Mesothelial cell of epicardium (in vitro differentiated cells): ENCODE measurements at regions not wholly inside any gene's neighbourhood (a gene's known extent, or its start where the extent isn't known, plus 50 kb on each side); places are given as distances from the start of the nearest gene placed in this dataset.

Experiments used
- DNase-seq, 2 experiments: peaks; one replicate each; pipeline ENCODE4 v3.0.0; 2021; ENCODE audit warnings: low spot score in 2 of 2; ENCODE audit not compliant: unreplicated experiment in 2 of 2
- H3K27ac Mint-ChIP-seq: 2 replicates; pipeline ENCODE4 v1.8.0; 2021; ENCODE audit warnings: mixed read lengths
- H3K27me3 Mint-ChIP-seq: 2 replicates; pipeline ENCODE4 v1.8.0; 2021; ENCODE audit warnings: low read depth, mixed read lengths
- H3K36me3 Mint-ChIP-seq: 2 replicates; pipeline ENCODE4 v1.8.0; 2021; ENCODE audit warnings: mixed read lengths
- H3K4me1 Mint-ChIP-seq: 2 replicates; pipeline ENCODE4 v1.8.0; 2021; ENCODE audit warnings: mixed read lengths
- H3K4me3 Mint-ChIP-seq: 2 replicates; pipeline ENCODE4 v1.8.0; 2021; ENCODE audit warnings: mild to moderate bottlenecking, moderate library complexity, mixed read lengths
- H3K9me3 Mint-ChIP-seq: 2 replicates; pipeline ENCODE4 v1.8.0; 2021; ENCODE audit warnings: mixed read lengths
- TF ChIP-seq, protein P1 (sequence below): fragments of 200-600 bp; sonication (generic); IDR thresholded peaks from one replicate; pipeline ENCODE4 v1.5.0; 2021; ENCODE audit warnings: antibody characterized with exemption; ENCODE audit not compliant: unreplicated experiment

DNA sequence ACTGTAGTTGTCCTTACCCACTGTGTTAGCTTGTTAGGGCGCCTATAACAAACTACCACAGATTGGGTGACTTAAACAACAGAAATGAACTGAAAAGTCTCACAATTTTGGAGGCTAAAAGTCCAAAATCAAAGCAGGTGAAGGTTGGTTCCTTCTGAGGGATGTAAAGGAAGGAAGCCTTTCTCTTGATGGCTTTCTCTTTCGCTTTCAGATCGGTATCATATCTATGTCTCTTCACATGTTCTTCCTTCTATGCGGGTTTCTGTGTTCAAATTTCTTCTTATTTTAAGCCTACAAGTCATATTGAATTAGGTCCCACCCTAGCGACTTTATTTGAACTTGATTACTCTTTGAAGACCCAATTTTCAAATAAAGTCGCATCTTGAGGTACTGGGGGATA is 118.6 kb downstream of the CPXCR1 start:
- no peaks in the 10 kb centered on the region for H3K36me3 Mint-ChIP-seq
- no peak overlapping the region for H3K27ac Mint-ChIP-seq
- TF ChIP-seq, protein P1, sequence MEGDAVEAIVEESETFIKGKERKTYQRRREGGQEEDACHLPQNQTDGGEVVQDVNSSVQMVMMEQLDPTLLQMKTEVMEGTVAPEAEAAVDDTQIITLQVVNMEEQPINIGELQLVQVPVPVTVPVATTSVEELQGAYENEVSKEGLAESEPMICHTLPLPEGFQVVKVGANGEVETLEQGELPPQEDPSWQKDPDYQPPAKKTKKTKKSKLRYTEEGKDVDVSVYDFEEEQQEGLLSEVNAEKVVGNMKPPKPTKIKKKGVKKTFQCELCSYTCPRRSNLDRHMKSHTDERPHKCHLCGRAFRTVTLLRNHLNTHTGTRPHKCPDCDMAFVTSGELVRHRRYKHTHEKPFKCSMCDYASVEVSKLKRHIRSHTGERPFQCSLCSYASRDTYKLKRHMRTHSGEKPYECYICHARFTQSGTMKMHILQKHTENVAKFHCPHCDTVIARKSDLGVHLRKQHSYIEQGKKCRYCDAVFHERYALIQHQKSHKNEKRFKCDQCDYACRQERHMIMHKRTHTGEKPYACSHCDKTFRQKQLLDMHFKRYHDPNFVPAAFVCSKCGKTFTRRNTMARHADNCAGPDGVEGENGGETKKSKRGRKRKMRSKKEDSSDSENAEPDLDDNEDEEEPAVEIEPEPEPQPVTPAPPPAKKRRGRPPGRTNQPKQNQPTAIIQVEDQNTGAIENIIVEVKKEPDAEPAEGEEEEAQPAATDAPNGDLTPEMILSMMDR, result no peak

DNA sequence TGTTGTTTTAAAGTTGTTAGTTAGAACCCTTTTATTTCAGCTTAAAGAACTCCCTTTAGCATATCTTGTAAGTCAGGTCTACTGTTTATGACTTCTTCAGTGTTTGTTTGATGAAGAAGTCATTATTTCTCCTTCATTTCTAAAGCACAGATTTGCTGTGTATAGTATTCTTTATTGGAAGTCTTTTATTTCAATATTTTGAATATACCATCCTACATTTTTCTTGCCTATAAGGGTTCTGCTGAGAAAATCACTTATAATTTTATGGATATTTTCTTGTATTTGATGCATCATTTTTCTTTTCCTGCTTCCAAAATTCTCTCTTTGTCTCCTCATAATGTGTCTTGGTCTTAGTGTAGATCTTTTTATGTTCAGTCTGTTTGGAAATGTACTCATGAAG is 134.5 kb downstream of the CPXCR1 start:
- H3K9me3 Mint-ChIP-seq, result peaks cover 13% of the 10 kb centered on the region
- H3K4me3 Mint-ChIP-seq, result no peak overlapping the region
- no peak for DNase-seq

More for the DNA sequence above, 118.6 kb downstream of the CPXCR1 start:
- Mint-ChIP-seq H3K4me1 (no peaks in the 10 kb centered on the region), H3K27me3 (no peaks in the 10 kb centered on the region), H3K4me3 (no peak overlapping the region), H3K9me3 (peaks cover 4% of the 10 kb centered on the region)
- DNase-seq, result no peak

DNA sequence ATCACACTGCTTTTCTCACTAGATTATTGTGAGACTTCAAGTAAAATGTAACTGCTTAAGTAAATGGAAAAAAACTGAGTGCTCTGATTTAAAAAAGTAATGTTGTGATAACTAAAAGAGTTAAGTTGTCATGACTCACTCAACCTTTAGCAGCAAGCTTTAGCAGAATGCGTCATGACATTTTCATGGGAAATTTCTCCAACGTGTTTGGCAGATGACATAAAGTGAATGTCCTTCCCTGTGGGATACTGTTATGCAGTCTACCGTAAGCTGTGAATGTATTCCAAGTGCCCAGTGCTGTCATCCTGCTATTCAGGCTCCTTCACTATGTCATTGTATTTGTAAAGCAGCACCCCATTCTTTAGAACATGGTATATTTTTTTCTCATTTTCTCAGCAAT is 136.2 kb downstream of the CPXCR1 start:
- no peak overlapping the region for H3K4me3 Mint-ChIP-seq
- no peaks in the 10 kb centered on the region for H3K27me3 Mint-ChIP-seq
- peaks cover 13% of the 10 kb centered on the region for H3K9me3 Mint-ChIP-seq
- TF ChIP-seq, protein P1, result no peak
- no peak overlapping the region for H3K27ac Mint-ChIP-seq
- H3K4me1 Mint-ChIP-seq, result peaks cover 18% of the 10 kb centered on the region
- peaks cover 3% of the 10 kb centered on the region for H3K36me3 Mint-ChIP-seq
- no peak for DNase-seq

More for the DNA sequence above, 134.5 kb downstream of the CPXCR1 start:
- H3K27ac Mint-ChIP-seq, result no peak overlapping the region
- H3K4me1 Mint-ChIP-seq, result peaks cover 24% of the 10 kb centered on the region
- no peaks in the 10 kb centered on the region for H3K27me3 Mint-ChIP-seq
- peaks cover 3% of the 10 kb centered on the region for H3K36me3 Mint-ChIP-seq
- TF ChIP-seq, protein P1, result no peak

DNA sequence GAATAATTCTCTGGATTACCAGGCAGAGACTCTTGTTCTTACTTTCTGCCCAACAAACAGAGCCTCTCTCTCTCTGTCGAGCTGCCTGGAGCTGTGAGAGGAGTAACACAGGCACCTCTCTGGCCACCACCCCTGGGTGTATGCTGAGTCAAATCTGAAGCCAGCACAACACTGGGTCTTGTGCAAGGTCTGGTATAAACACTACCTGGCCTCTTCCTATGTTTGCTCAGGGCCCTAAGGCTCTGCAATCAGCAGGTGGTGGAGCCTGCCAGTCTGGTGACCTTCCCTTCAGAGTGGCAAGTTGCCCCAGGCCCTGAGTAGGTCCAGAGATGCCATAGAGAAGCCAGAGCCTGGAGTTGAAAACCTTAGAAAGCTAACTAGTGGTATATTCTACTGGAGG is 139.9 kb downstream of the CPXCR1 start:
- no peak overlapping the region for H3K4me3 Mint-ChIP-seq
- H3K27me3 Mint-ChIP-seq, result no peaks in the 10 kb centered on the region
- peaks cover 3% of the 10 kb centered on the region for H3K36me3 Mint-ChIP-seq
- DNase-seq, result no peak
- no peak overlapping the region for H3K27ac Mint-ChIP-seq
- H3K4me1 Mint-ChIP-seq, result peaks cover 5% of the 10 kb centered on the region
- TF ChIP-seq, protein P1, result no peak
- peaks cover 8% of the 10 kb centered on the region for H3K9me3 Mint-ChIP-seq

DNA sequence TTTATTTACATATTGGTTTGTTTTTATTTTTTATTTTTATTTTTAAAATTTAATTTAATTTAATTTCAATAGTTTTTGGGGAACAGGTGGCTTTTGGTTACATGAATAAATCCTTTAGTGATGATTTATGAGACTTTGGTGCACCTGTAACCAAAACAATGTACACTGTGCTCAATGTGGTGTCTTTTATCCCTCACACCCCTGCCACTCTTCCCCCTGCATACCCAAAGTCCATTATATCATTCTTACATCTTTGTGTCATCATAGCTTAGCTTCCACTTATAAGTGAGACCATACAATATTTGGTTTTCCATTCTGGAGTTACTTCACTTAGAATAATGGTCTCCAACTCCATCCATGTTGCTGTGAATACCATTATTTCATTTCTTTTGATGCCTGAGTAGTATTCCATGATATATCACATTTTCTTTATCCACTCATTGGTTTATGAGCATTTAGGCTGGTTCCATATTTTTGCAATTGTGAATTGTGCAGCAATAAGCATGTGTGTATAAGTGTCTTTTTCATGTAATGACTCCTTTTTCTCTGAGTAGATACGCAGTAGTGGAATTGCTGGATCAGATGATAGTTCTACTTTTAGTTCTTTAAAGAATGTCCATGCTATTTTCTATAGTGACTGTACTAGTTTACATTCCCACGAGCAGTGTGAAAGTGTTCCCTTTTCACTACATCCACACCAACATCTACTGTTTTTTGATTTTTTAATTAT is 157.1 kb downstream of the CPXCR1 start:
- Mint-ChIP-seq H3K4me3 (no peak overlapping the region), H3K9me3 (peaks cover 31% of the 10 kb centered on the region), H3K27ac (no peak overlapping the region), H3K4me1 (no peaks in the 10 kb centered on the region), H3K27me3 (no peaks in the 10 kb centered on the region), H3K36me3 (no peaks in the 10 kb centered on the region)
- TF ChIP-seq, protein P1, result no peak
- DNase-seq, result no peak
